Heart left ventricle (tissue), 13 donors: ENCODE measurements at regions not wholly inside any gene's neighbourhood (a gene's known extent, or its start where the extent isn't known, plus 50 kb on each side); places are given as distances from the start of the nearest gene placed in this dataset.

Experiments
- POLR2A ChIP-seq, 2 donors: fragments of 450-650 bp; IDR thresholded peaks; one replicate each; pipeline ENCODE4 v1.6.1; 2017; ENCODE audit warnings: antibody characterized with exemption in 2 of 2, mild to moderate bottlenecking in 2 of 2, moderate library complexity in 2 of 2
- TF ChIP-seq, protein P1 (sequence below), 12 donors: fragments of 200-600 bp; sonication (generic) in 4 of 12; IDR thresholded peaks; one replicate each; pipeline versions ENCODE4 v1.5.0 to v1.8.0; 2018 to 2022; ENCODE audit warnings: antibody characterized with exemption in 12 of 12, mild to moderate bottlenecking in 5 of 12
- donor health status: ischemic (EF 13 %, LVEDD 7.1; RV severe dilation, severe dysfunction).
- donor health status: DM: no; HTN: yes; CAD: no.
- donor health status: DM: no; HTN: no; CAD: no.
- donor health status: ischemic (EF 25% LVEDD 6.9; RV normal size, moderate dysfunction).
- donor health status: ischemic (EF 25% LVEDD 5.7; RV mildly dilated, moderate dysfunction).
- donor health status: ischemic (EF 35%, LVEDD 5.7; RV mildly dilated, moderate dysfunction).
- donor health status: nonischemic (EF 11% LVEDD 7.7; RV severe dilation, severe dysfunction).
- donor health status: DM: yes; HTN: yes; CAD: no.
- donor health status: PGD.
- donor health status: ischemic (EF 29% LVEDD 5.4; RV normal size, mild dysfunction).
- donor health status: nonischemic (EF 23%, LVEDD 6.1; RV moderate dilation, normal function).

DNA sequence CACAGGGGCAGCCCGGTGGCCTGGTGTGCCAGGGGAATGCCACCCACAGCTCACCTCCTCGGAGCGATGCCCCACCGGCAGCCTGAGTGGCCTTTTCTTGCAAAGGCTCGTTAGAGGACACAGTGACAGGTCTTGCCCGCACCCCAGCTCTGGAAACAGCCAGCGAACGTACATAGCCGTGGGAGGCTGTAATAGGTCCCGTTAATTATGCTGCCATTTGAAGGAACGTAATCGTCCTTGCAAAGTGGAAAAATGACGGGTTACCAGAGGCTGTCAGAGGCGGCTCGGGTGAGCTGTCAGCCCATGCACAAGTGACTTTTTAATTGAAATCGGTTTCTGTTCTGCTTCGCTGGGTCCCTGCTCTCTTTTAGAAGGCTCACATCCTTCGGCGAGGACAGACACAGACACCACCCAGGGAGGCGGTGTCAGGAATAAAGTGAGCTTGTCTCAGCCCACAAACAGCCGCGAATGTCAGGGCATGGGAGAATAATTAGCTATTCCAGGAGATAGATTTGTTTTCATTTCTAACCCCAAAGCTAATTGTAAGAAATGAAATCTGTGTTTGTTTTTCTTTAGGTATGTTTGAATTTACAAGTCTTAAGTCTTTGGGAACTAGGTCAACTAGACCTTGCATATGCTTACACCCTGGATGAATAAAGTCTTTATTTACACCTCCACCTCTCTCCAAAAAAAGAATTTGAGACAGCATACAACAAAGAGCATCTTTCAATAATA is 77.2 kb upstream of the RFLNA start:
- TF ChIP-seq, protein P1, sequence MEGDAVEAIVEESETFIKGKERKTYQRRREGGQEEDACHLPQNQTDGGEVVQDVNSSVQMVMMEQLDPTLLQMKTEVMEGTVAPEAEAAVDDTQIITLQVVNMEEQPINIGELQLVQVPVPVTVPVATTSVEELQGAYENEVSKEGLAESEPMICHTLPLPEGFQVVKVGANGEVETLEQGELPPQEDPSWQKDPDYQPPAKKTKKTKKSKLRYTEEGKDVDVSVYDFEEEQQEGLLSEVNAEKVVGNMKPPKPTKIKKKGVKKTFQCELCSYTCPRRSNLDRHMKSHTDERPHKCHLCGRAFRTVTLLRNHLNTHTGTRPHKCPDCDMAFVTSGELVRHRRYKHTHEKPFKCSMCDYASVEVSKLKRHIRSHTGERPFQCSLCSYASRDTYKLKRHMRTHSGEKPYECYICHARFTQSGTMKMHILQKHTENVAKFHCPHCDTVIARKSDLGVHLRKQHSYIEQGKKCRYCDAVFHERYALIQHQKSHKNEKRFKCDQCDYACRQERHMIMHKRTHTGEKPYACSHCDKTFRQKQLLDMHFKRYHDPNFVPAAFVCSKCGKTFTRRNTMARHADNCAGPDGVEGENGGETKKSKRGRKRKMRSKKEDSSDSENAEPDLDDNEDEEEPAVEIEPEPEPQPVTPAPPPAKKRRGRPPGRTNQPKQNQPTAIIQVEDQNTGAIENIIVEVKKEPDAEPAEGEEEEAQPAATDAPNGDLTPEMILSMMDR (IDR thresholded peaks at IDR 0.05) = no peak
- no peak for TF ChIP-seq POLR2A (IDR thresholded peaks at IDR 0.05)
